GM12878 (cell line): ENCODE measurements at regions not wholly inside any gene's neighbourhood (a gene's known extent, or its start where the extent isn't known, plus 50 kb on each side); places are given as distances from the start of the nearest gene placed in this dataset.

Experiments
- ATAC-seq: fragments of 200-7000 bp; cut with Tn5 transposase; 3 replicates; pipeline ENCODE4 v1.9.1; 2020; ENCODE audit warnings: mild to moderate bottlenecking, moderate library complexity
- BruUV-seq: library from RNA; stranded (reverse); fragments of 400-500 nt; replicated peaks from 2 replicates; lab custom pipeline; 2021; lab: Mats Ljungman, UMichigan
- CTCF ChIA-PET: fragments of 300-600 bp; sonication (Branson Sonifier 250); formaldehyde crosslinking; extraction: SDS; loops from one replicate; lab custom pipeline; 2021; ENCODE audit warnings: inconsistent platforms; lab: Yijun Ruan, JAX
- POLR2A ChIA-PET: fragments of 350-600 bp; formaldehyde crosslinking; extraction: SDS; loops from one replicate; lab custom pipeline; 2021; ENCODE audit warnings: inconsistent platforms; lab: Charles Lee
- RAD21 ChIA-PET: fragments of 300-600 bp; sonication (Branson Sonifier 250); formaldehyde crosslinking; loops from one replicate; lab custom pipeline; 2023; ENCODE audit warnings: antibody characterized with exemption; ENCODE audit not compliant: unreplicated experiment; lab: Charles Lee
- SMC1A ChIA-PET: fragments of 300-600 bp; sonication (Branson Sonifier 250); formaldehyde crosslinking; loops from one replicate; lab custom pipeline; 2023; ENCODE audit not compliant: unreplicated experiment, uncharacterized antibody; lab: Charles Lee
- DNase-seq: peaks from one replicate; pipeline ENCODE4 v3.0.0-alpha.2; 2011; ENCODE audit warnings: low read depth, low spot score
- FAIRE-seq: peaks from 3 replicates; lab custom pipeline; 2011; peaks lifted over from hg19 to GRCh38; lab: Jason Lieb, UNC
- H2AFZ ChIP-seq: 2 replicates; pipeline ENCODE4 v1.6.0; 2011; ENCODE audit warnings: low read depth, low read length, control low read depth; ENCODE audit not compliant: control insufficient read depth
- H3K27ac ChIP-seq: 2 replicates; pipeline ENCODE4 v1.5.1; 2011; ENCODE audit warnings: control low read depth; ENCODE audit not compliant: control insufficient read depth, insufficient read depth
- H3K27me3 ChIP-seq, 2 experiments: replicated peaks in 1 of 2; 2 replicates each; pipeline versions ENCODE4 v1.6.0 to v1.6.1; 2011; ENCODE audit warnings: low read length in 1 of 2; ENCODE audit not compliant: control insufficient read depth in 2 of 2, insufficient read depth in 2 of 2
- H3K36me3 ChIP-seq, 2 experiments: 2 replicates each; pipeline ENCODE4 v1.5.1; 2011; ENCODE audit warnings: low read length in 1 of 2; ENCODE audit not compliant: control insufficient read depth in 2 of 2, insufficient read depth in 2 of 2
- H3K4me1 ChIP-seq: 2 replicates; pipeline ENCODE4 v1.6.1; 2011; ENCODE audit warnings: mild to moderate bottlenecking, low read length, moderate library complexity, mixed read lengths; ENCODE audit not compliant: control insufficient read depth, insufficient read depth
- H3K4me2 ChIP-seq: 2 replicates; pipeline ENCODE4 v1.6.0; 2011; ENCODE audit warnings: control low read depth; ENCODE audit not compliant: control insufficient read depth, insufficient read depth
- H3K4me3 ChIP-seq: fragments of 200-600 bp; sonication (generic); 2 replicates; pipeline ENCODE4 v1.5.1; 2016
- H3K79me2 ChIP-seq: 2 replicates; pipeline ENCODE4 v1.6.0; 2011; ENCODE audit warnings: low read length; ENCODE audit not compliant: control insufficient read depth, insufficient read depth
- H3K9ac ChIP-seq: 2 replicates; pipeline ENCODE4 v1.8.0; 2011; ENCODE audit warnings: low read length, control low read depth, mixed read lengths; ENCODE audit not compliant: control insufficient read depth, insufficient read depth
- H3K9me3 ChIP-seq: replicated peaks from 3 replicates; pipeline ENCODE4 v1.5.1; 2011; ENCODE audit warnings: mild to moderate bottlenecking, low read length; ENCODE audit not compliant: control insufficient read depth, insufficient read depth
- H4K20me1 ChIP-seq: 2 replicates; pipeline ENCODE4 v1.6.0; 2011; ENCODE audit not compliant: control insufficient read depth, insufficient read depth
- ETV6 ChIP-seq, 2 experiments: fragments of 450-650 bp in 1 of 2; IDR thresholded peaks in 1 of 2; conservative IDR thresholded peaks in 1 of 2; 2 replicates each; pipeline ENCODE4 v1.6.1; 2014; ENCODE audit warnings: antibody characterized with exemption in 1 of 2, borderline replicate concordance in 1 of 2, low read depth in 1 of 2, mild to moderate bottlenecking in 1 of 2, moderate library complexity in 1 of 2
- HCFC1 ChIP-seq: fragments of 150-350 bp; IDR thresholded peaks from 2 replicates; pipeline ENCODE4 v1.6.1; 2014; ENCODE audit warnings: low read length
- HDAC6 ChIP-seq: fragments of 200-600 bp; sonication (generic); IDR thresholded peaks from one replicate; pipeline ENCODE4 v1.8.0; 2017; ENCODE audit warnings: antibody characterized with exemption; ENCODE audit not compliant: unreplicated experiment
- LARP7 ChIP-seq: fragments of 450-650 bp; IDR thresholded peaks from 2 replicates; pipeline ENCODE4 v1.6.1; 2017; ENCODE audit warnings: mild to moderate bottlenecking
- POU2F2 ChIP-seq: IDR thresholded peaks from 3 replicates; pipeline ENCODE4 v1.6.1; 2011; ENCODE audit warnings: low read depth, mild to moderate bottlenecking, low read length, borderline replicate concordance
- SMC3 ChIP-seq: IDR thresholded peaks from 2 replicates; pipeline ENCODE4 v1.6.1; 2011; ENCODE audit warnings: low read length, improper control_type of control experiment, borderline replicate concordance
- SUZ12 ChIP-seq: fragments of 200-600 bp; sonication (generic); IDR thresholded peaks from one replicate; pipeline ENCODE4 v1.6.1; 2018; ENCODE audit warnings: antibody characterized with exemption, mild to moderate bottlenecking; ENCODE audit not compliant: unreplicated experiment
- ZBTB4 ChIP-seq: fragments of 450-650 bp; formaldehyde crosslinking; IDR thresholded peaks from 2 replicates; pipeline ENCODE4 v1.4.0; 2022; ENCODE audit warnings: mild to moderate bottlenecking, moderate library complexity
- ZNF384 ChIP-seq: IDR thresholded peaks from 2 replicates; pipeline ENCODE4 v1.6.1; 2012; ENCODE audit warnings: low read depth, mild to moderate bottlenecking, low read length, improper control_type of control experiment, borderline replicate concordance
- ZZZ3 ChIP-seq: IDR thresholded peaks from 2 replicates; pipeline ENCODE4 v1.6.1; 2011; ENCODE audit warnings: low read depth; ENCODE audit not compliant: control insufficient read depth, insufficient read length
- WGBS: methylation state at CpG from one replicate; pipeline ENCODE4 v1.1.6; 2016; ENCODE audit warnings: low lambda C conversion rate; ENCODE audit not compliant: insufficient replicate concordance, insufficient coverage; ENCODE audit errors: missing lambda C conversion rate; 5-methylcytosine and 5-hydroxymethylcytosine counted together
- in situ Hi-C: fragments of 300-500 bp; cut with MboI; formaldehyde crosslinking; loops from 9 replicates; pipeline ENCODE4 v1.14.3; 2018; ENCODE audit warnings: mixed read lengths
- intact Hi-C: fragments of 100-400 bp; cut with micrococcal nuclease; formaldehyde crosslinking; loops from one replicate; pipeline ENCODE4 v1.14.2; 2022; ENCODE audit not compliant: unreplicated experiment
- TF ChIP-seq, protein P1 (sequence below): fragments of 450-650 bp; IDR thresholded peaks from 2 replicates; pipeline ENCODE4 v1.6.1; 2017; ENCODE audit warnings: mild to moderate bottlenecking, low read depth, inconsistent platforms; ENCODE audit not compliant: poor library complexity, severe bottlenecking

- TF ChIP-seq, protein P1, sequence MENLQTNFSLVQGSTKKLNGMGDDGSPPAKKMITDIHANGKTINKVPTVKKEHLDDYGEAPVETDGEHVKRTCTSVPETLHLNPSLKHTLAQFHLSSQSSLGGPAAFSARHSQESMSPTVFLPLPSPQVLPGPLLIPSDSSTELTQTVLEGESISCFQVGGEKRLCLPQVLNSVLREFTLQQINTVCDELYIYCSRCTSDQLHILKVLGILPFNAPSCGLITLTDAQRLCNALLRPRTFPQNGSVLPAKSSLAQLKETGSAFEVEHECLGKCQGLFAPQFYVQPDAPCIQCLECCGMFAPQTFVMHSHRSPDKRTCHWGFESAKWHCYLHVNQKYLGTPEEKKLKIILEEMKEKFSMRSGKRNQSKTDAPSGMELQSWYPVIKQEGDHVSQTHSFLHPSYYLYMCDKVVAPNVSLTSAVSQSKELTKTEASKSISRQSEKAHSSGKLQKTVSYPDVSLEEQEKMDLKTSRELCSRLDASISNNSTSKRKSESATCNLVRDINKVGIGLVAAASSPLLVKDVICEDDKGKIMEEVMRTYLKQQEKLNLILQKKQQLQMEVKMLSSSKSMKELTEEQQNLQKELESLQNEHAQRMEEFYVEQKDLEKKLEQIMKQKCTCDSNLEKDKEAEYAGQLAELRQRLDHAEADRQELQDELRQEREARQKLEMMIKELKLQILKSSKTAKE, result no peak
- no peak for TF ChIP-seq ZBTB4
- no peak for TF ChIP-seq SMC3
- no peak for TF ChIP-seq ZZZ3
These were observed 337.2 kb downstream of the PAX3 start (continued) for GRCh38 chr2:221961561-221961960.

- H3K4me1 ChIP-seq, result no peaks in the 10 kb centered on the region
- SMC1A ChIA-PET, result no interaction called here
- H4K20me1 ChIP-seq, result no peaks in the 10 kb centered on the region
- no peak overlapping the region for H2AFZ ChIP-seq
- H3K27me3 ChIP-seq, result no peaks in the 10 kb centered on the region
- in situ Hi-C loops, result no loop called here
- no peaks in the 10 kb centered on the region for H3K9me3 ChIP-seq
- H3K27ac ChIP-seq, result no peak overlapping the region
- no peaks in the 10 kb centered on the region for H3K79me2 ChIP-seq
- CTCF ChIA-PET, result no interaction called here
- H3K36me3 ChIP-seq, result no peaks in the 10 kb centered on the region
- no peak overlapping the region for H3K9ac ChIP-seq
- WGBS, result 42% methylated on average over 2 of the region's 2 CpGs
- no peak overlapping the region for H3K4me2 ChIP-seq
- no peak for FAIRE-seq
- BruUV-seq, result no TSS peak
- intact Hi-C loops, result no loop called here
- RAD21 ChIA-PET, result no interaction called here
- DNase-seq, result no peak
- no peak overlapping the region for H3K4me3 ChIP-seq
- POLR2A ChIA-PET, result no interaction called here
- TF ChIP-seq SUZ12, result no peak
- TF ChIP-seq ZNF384, result no peak
- no peak for TF ChIP-seq HDAC6
- no peak for TF ChIP-seq ETV6 (conservative IDR thresholded peaks at IDR 0.05 in 1 of 2, IDR thresholded peaks at IDR 0.05 in 1 of 2; ENCODE audit: borderline replicate concordance in 1 of 2, low read depth in 1 of 2)
- TF ChIP-seq ZBTB4, result no peak
- TF ChIP-seq POU2F2, result no peak
- TF ChIP-seq HCFC1, result no peak
- no peak for TF ChIP-seq LARP7
- ATAC-seq, result no peak
These were observed 340.6 kb downstream of the PAX3 start for GRCh38 chr2:221958224-221958623.
